GM18867 (cell line): ENCODE measurements at regions not wholly inside any gene's neighbourhood (a gene's known extent, or its start where the extent isn't known, plus 50 kb on each side); places are given as distances from the start of the nearest gene placed in this dataset.

ENCODE experiments used
- ATAC-seq: cut with Tn5 transposase; IDR thresholded peaks from one replicate; pipeline ENCODE4 v1.9.1; 2021; ENCODE audit warnings: mild to moderate bottlenecking, moderate library complexity; ENCODE audit not compliant: unreplicated experiment

GRCh38 chr16:61332461-61332860 lies 703.8 kb downstream of the CDH8 start:
- no peak for ATAC-seq

DNA sequence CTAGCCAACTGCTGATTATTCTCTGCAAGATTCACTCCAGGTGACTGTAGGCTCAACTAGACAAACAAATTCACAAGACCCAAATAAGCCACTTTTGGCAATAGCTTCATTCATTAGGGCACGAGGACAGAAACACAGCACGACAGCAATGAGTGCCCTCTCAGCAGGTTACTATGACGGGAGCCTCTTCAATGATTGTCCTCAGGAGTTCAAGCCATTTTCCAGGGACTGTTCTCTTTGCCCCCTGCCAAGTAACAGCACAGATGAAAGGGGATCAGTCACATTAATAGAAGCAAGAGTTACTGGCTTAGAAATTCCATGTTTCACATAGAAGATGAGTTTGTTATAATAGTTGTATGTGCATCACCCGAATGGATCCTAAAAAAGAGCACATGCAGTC lies 712.2 kb downstream of the CDH8 start:
- no peak for ATAC-seq

- no peak for ATAC-seq
Observed at GRCh38 chr16:61323456-61323855, 712.8 kb downstream of the CDH8 start.

DNA sequence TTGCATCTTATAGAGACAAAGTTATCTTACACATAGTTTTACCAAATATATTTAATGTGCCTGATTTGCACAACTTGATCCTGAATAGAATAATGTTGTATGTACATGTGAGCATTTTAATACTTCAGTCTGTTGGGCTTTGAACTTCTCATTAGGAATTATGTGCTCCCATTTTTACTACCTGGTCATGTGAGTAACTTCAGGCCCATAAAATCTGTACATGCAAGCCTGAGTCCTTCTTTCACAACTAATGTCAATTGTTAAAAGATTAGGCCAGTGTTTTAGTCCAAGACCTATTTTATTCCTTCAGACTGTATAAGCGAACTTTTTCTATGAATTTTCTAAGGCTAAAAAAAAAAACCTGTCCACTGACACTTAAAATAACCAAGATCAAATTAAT lies 715.4 kb downstream of the CDH8 start:
- ATAC-seq = no peak

GRCh38 chr16:61313931-61314330 lies 722.3 kb downstream of the CDH8 start:
- ATAC-seq = no peak

DNA sequence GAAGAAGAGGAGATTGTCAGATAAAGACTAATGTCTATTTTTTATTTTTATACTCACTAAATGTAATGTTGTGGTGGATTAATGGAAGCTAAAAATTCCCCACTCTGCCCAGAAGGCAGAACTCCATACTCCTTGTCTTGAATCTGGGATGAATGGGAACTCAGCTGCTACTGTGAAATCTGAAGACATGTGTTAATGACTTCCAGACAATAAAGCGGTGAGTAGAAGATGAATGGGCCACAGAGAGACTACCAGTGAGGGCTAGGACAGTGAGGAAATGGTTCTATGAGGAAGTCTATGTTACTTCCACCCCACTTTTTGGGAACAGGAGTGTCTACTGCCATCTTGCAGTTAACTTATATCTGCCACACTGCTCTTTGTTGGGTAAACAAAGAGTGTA lies 726.9 kb downstream of the CDH8 start:
- no peak for ATAC-seq

GRCh38 chr16:61306204-61306603 lies 730.0 kb downstream of the CDH8 start:
- no peak for ATAC-seq

- no peak for ATAC-seq
Observed at GRCh38 chr16:61296814-61297213, 739.4 kb downstream of the CDH8 start.

- ATAC-seq = no peak
Observed at GRCh38 chr16:61296305-61296704, 739.9 kb downstream of the CDH8 start.

DNA sequence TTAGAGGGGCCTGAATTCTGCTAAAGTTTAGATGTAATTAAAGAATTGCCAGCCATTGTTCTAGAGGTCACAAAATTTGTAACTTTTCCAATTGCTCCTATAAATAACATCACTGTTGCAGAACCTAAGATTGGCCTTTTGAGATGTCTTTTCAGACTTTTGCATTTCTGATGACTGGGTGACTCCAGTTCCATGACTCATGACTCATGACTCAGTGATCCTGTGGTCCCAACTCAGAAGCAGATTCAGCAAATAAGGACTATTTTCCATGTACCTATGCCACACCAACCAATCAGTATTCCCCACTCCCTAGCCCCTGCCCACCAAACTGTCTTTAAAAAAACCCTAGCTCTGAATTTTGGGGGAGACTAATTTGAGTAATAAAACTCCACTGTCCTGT lies 740.9 kb downstream of the CDH8 start:
- ATAC-seq = no peak

- no peak for ATAC-seq
Observed at GRCh38 chr16:61289141-61289540, 747.1 kb downstream of the CDH8 start.

DNA sequence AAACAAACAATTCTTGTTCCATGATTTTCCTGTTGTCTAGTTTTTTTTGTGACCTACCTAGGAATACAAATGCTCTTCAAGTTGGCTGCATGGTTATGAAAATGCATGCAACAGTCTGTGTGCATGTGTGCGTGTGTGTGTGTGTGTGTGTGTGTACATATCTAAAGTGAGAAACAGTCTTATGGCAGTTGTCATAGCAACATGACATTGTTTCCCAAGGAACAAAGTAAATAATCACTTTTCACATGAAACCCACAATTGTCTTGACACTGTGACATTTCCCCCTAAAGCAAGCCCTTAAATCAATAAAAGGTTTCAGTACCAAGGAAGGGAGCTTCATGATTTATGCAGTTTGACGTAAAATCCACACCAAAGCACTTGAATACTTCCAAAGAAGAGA lies 758.4 kb downstream of the CDH8 start:
- no peak for ATAC-seq

- no peak for ATAC-seq
Observed at GRCh38 chr16:61274211-61274610, 762.0 kb downstream of the CDH8 start.

DNA sequence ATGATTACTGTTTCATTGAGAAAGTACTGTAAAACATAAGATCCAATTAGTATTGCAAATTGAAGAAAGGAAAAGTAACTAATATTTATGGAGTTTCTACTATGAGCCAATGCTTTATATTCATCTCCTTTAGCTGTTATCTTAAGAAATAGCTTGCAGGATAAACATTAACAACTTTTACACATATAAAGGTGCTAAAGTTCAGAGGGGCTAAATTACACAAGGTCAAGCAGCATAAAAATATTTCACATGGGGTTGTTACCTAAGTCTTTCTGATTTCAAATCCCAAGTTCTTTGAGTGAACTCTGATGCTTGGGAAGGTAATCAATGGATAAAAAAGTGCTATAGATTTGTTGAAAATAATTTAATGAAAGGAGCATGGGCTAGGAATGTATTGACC lies 765.5 kb downstream of the CDH8 start:
- no peak for ATAC-seq

DNA sequence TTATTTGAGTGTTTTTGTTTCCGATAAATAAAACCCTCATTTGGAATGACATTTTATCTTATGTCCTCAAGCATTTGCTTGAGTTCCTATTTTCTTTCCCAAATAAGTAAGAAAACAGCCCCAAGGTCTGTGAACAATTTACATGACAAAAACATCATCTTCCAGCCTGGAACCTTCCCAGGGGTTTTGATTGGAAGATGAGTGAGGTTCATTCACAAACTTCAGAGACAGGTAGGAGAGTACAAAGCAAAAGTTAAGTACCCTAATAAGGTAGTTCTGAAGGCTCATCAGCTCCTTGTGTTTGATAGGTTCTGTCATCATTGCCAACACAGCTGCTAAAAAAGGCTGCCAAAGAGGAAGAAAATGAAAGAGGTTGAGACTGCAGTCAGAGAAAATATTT lies 772.8 kb downstream of the CDH8 start:
- no peak for ATAC-seq

GRCh38 chr16:61261315-61261714 lies 774.9 kb downstream of the CDH8 start:
- no peak for ATAC-seq

DNA sequence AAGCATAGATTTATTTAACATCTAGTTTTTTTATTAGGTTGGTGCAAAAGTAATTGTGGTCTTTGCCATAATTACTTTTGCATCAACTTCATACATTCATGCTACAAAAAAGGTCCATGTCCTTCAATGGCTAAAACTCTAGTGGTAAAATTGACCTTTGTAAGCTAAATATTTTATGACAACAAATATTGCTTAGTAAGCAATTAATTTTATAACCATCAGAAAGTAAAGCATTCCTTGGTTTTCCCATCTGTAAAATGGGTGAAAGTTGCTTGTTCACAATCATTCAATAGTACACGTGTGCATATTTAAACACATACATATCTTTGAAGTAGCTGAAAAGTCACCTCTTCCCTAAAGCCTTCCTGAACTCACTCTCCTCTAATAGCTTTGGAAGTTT lies 789.6 kb downstream of the CDH8 start:
- no peak for ATAC-seq

GRCh38 chr16:61243954-61244353 lies 792.3 kb downstream of the CDH8 start:
- ATAC-seq = no peak

- no peak for ATAC-seq
Observed at GRCh38 chr16:61237884-61238485, 798.3 kb downstream of the CDH8 start.

- no peak for ATAC-seq
Observed at GRCh38 chr16:61233713-61234112, 802.5 kb downstream of the CDH8 start.

GRCh38 chr16:61228371-61228770 lies 807.9 kb downstream of the CDH8 start:
- ATAC-seq = no peak

DNA sequence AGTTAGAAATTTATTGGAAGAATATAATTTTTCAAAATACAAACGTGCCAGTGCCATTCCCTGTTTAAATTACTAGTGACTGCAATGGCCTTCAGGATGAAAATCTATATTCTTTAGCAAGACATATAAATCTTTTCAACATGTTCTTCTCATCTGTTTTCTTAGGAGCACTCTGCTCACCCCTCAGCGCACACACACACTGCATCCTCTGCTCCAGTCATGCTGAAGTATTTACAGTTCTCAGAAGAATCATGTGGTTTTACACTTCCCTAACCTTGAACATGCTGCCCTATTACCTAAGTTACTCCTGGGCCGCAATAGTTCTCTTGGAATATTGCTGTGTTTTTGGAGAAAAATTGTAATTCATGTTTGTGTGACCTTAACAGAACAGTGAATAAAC lies 820.6 kb downstream of the CDH8 start:
- no peak for ATAC-seq

DNA sequence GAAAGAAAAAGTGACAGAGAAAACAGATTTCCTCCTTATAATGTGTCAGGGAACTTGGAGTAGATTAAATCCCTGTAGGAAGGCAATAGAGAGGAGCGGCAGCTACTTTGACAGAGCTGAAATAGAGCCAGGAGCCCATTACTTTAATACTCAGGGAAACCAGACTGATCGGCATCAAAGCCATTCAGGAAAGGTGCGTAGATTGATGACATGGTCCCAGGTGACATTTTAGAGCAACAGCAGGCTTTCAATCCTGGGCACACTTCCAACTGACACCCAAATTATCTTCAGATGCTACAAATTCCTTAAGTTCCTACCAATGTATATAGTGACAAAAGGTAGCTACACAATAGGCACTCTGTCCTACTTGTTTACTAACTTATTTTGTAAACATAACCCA lies 821.5 kb downstream of the CDH8 start:
- no peak for ATAC-seq

- ATAC-seq = no peak
Observed at GRCh38 chr16:61210076-61210475, 826.2 kb downstream of the CDH8 start.
